H7 (cell line): ENCODE measurements at regions not wholly inside any gene's neighbourhood (a gene's known extent, or its start where the extent isn't known, plus 50 kb on each side); places are given as distances from the start of the nearest gene placed in this dataset.

Experiments used
- DNase-seq: peaks from one replicate; pipeline ENCODE4 v3.0.0; 2012
- H3K27me3 ChIP-seq: 2 replicates; pipeline ENCODE4 v1.6.0; 2011; ENCODE audit warnings: mild to moderate bottlenecking, low read length; ENCODE audit not compliant: control insufficient read depth, insufficient read depth
- H3K36me3 ChIP-seq: replicated peaks from 2 replicates; pipeline ENCODE4 v1.5.1; 2011; ENCODE audit warnings: low read length; ENCODE audit not compliant: control insufficient read depth, insufficient read depth
- H3K4me3 ChIP-seq: 2 replicates; pipeline ENCODE4 v1.5.1; 2011; ENCODE audit warnings: low read depth, mild to moderate bottlenecking, control low read depth, low read length, moderate library complexity; ENCODE audit not compliant: insufficient read depth

- no peaks in the 10 kb centered on the region for H3K36me3 ChIP-seq
- H3K4me3 ChIP-seq: no peak overlapping the region
- no peaks in the 10 kb centered on the region for H3K27me3 ChIP-seq
- no peak for DNase-seq
Measured at GRCh38 chr10:44060221-44060620, 324.7 kb downstream of the CXCL12 start.

GRCh38 chr10:44058259-44058658, 326.6 kb downstream of the CXCL12 start:
- no peaks in the 10 kb centered on the region for H3K27me3 ChIP-seq
- DNase-seq: no peak
- H3K36me3 ChIP-seq: no peaks in the 10 kb centered on the region
- H3K4me3 ChIP-seq: no peak overlapping the region

GRCh38 chr10:44056967-44057805, 327.7 kb downstream of the CXCL12 start:
- Histone ChIP-seq H3K27me3 (no peaks in the 10 kb centered on the region), H3K4me3 (no peak overlapping the region), H3K36me3 (no peaks in the 10 kb centered on the region)
- no peak for DNase-seq

- no peaks in the 10 kb centered on the region for H3K36me3 ChIP-seq
- no peak for DNase-seq
- H3K4me3 ChIP-seq: no peak overlapping the region
- H3K27me3 ChIP-seq: no peaks in the 10 kb centered on the region
Measured at GRCh38 chr10:44056206-44056605, 328.7 kb downstream of the CXCL12 start.

GRCh38 chr10:44054046-44054445, 330.9 kb downstream of the CXCL12 start:
- H3K27me3 ChIP-seq: no peaks in the 10 kb centered on the region
- DNase-seq: no peak
- H3K36me3 ChIP-seq: no peaks in the 10 kb centered on the region
- H3K4me3 ChIP-seq: no peak overlapping the region

- no peaks in the 10 kb centered on the region for H3K36me3 ChIP-seq
Measured at GRCh38 chr10:44053391-44053790, 331.5 kb downstream of the CXCL12 start.

GRCh38 chr10:44051584-44052385, 333.1 kb downstream of the CXCL12 start:
- Histone ChIP-seq H3K27me3 (no peaks in the 10 kb centered on the region), H3K4me3 (no peak overlapping the region), H3K36me3 (no peaks in the 10 kb centered on the region)
- DNase-seq: no peak

More at GRCh38 chr10:44053391-44053790, 331.5 kb downstream of the CXCL12 start:
- Histone ChIP-seq H3K27me3 (no peaks in the 10 kb centered on the region), H3K4me3 (no peak overlapping the region)
- DNase-seq: no peak

- no peak overlapping the region for H3K4me3 ChIP-seq
- H3K36me3 ChIP-seq: no peaks in the 10 kb centered on the region
- H3K27me3 ChIP-seq: no peaks in the 10 kb centered on the region
- no peak for DNase-seq
Measured at GRCh38 chr10:44051091-44051490, 333.8 kb downstream of the CXCL12 start.

GRCh38 chr10:44049301-44050015, 335.4 kb downstream of the CXCL12 start:
- Histone ChIP-seq H3K4me3 (no peak overlapping the region), H3K36me3 (no peaks in the 10 kb centered on the region), H3K27me3 (no peaks in the 10 kb centered on the region)
- DNase-seq: no peak

GRCh38 chr10:44047361-44047760, 337.5 kb downstream of the CXCL12 start:
- DNase-seq: no peak
- Histone ChIP-seq H3K4me3 (no peak overlapping the region), H3K27me3 (no peaks in the 10 kb centered on the region), H3K36me3 (no peaks in the 10 kb centered on the region)

- no peak for DNase-seq
- Histone ChIP-seq H3K27me3 (no peaks in the 10 kb centered on the region), H3K36me3 (no peaks in the 10 kb centered on the region), H3K4me3 (no peak overlapping the region)
Measured at GRCh38 chr10:44046605-44047004, 338.3 kb downstream of the CXCL12 start.

- no peaks in the 10 kb centered on the region for H3K27me3 ChIP-seq
- no peak overlapping the region for H3K4me3 ChIP-seq
- H3K36me3 ChIP-seq: no peaks in the 10 kb centered on the region
- no peak for DNase-seq
Measured at GRCh38 chr10:44045020-44045419, 339.9 kb downstream of the CXCL12 start.

GRCh38 chr10:44044549-44044948, 340.3 kb downstream of the CXCL12 start:
- DNase-seq: no peak
- Histone ChIP-seq H3K36me3 (no peaks in the 10 kb centered on the region), H3K4me3 (no peak overlapping the region), H3K27me3 (no peaks in the 10 kb centered on the region)

GRCh38 chr10:44043646-44044375, 341.1 kb downstream of the CXCL12 start:
- no peak for DNase-seq
- Histone ChIP-seq H3K4me3 (no peak overlapping the region), H3K27me3 (no peaks in the 10 kb centered on the region), H3K36me3 (no peaks in the 10 kb centered on the region)
